CD4-positive, CD25-positive, alpha-beta regulatory T cell (primary cell): ENCODE measurements at regions not wholly inside any gene's neighbourhood (a gene's known extent, or its start where the extent isn't known, plus 50 kb on each side); places are given as distances from the start of the nearest gene placed in this dataset.
A peak's percentile ranks its signal among the peaks of the same experiment; 100 is the strongest.
"Not testable (repeated sequence)": the region's sequence is repeated elsewhere in the genome, so short reads cannot be mapped to it uniquely, and the experiment has no call there.

Experiments used
- ATAC-seq, 2 donors: fragments of 150-1000 bp; cut with Tn5 transposase; one replicate each; pipeline ENCODE4 v1.10.0; 2021; ENCODE audit warnings: low read depth in 2 of 2, moderate number of reproducible peaks in 2 of 2, moderate library complexity in 1 of 2
- DNase-seq, 3 donors: peaks; one replicate each; pipeline versions ENCODE4 v3.0.0 to v3.0.0-alpha.2; 2012 to 2022; ENCODE audit warnings: mixed read lengths in 1 of 3
- H3K27ac ChIP-seq: one replicate; pipeline ENCODE4 v1.7.0; 2013; ENCODE audit warnings: mild to moderate bottlenecking, low read length; ENCODE audit not compliant: insufficient read depth, poor library complexity, severe bottlenecking
- H3K27me3 ChIP-seq: one replicate; pipeline ENCODE4 v1.7.0; 2013; ENCODE audit warnings: low read length; ENCODE audit not compliant: control insufficient read depth, insufficient read depth
- H3K36me3 ChIP-seq: one replicate; pipeline ENCODE4 v1.7.0; 2013; ENCODE audit warnings: mild to moderate bottlenecking, low read length, moderate library complexity; ENCODE audit not compliant: control insufficient read depth, insufficient read depth
- H3K4me1 ChIP-seq: 2 replicates; pipeline ENCODE4 v1.7.0; 2013; ENCODE audit warnings: mild to moderate bottlenecking, low read length; ENCODE audit not compliant: insufficient read depth, control insufficient read depth, poor library complexity, severe bottlenecking
- H3K4me3 ChIP-seq: one replicate; pipeline ENCODE4 v1.7.0; 2013; ENCODE audit warnings: low read depth, mild to moderate bottlenecking, low read length, moderate library complexity
- H3K9me3 ChIP-seq, 2 experiments: 1 replicate in 1 of 2; 2 replicates in 1 of 2; pipeline ENCODE4 v1.7.0; 2013; ENCODE audit warnings: low read length in 2 of 2, mild to moderate bottlenecking in 1 of 2, moderate library complexity in 1 of 2; ENCODE audit not compliant: control insufficient read depth in 2 of 2
- H3K27ac Mint-ChIP-seq, 3 donors: one replicate each; pipeline ENCODE4 v1.8.0; 2020 to 2022; ENCODE audit warnings: mild to moderate bottlenecking in 3 of 3, mixed read lengths in 3 of 3, moderate library complexity in 2 of 3
- H3K27me3 Mint-ChIP-seq: one replicate; pipeline ENCODE4 v1.8.0; 2022; ENCODE audit warnings: mild to moderate bottlenecking, mixed read lengths
- H3K36me3 Mint-ChIP-seq: one replicate; pipeline ENCODE4 v1.8.0; 2020; ENCODE audit warnings: mixed read lengths
- H3K4me1 Mint-ChIP-seq, 4 donors: one replicate each; pipeline ENCODE4 v1.8.0; 2020 to 2022; ENCODE audit warnings: mixed read lengths in 4 of 4, mild to moderate bottlenecking in 1 of 4
- H3K4me3 Mint-ChIP-seq, 4 donors: one replicate each; pipeline ENCODE4 v1.8.0; 2020 to 2022; ENCODE audit warnings: mild to moderate bottlenecking in 4 of 4, mixed read lengths in 4 of 4, moderate library complexity in 3 of 4
- H3K9me3 Mint-ChIP-seq, 7 donors: one replicate each; pipeline ENCODE4 v1.8.0; 2020 to 2022; ENCODE audit warnings: mixed read lengths in 7 of 7, mild to moderate bottlenecking in 3 of 7, moderate library complexity in 2 of 7

DNA sequence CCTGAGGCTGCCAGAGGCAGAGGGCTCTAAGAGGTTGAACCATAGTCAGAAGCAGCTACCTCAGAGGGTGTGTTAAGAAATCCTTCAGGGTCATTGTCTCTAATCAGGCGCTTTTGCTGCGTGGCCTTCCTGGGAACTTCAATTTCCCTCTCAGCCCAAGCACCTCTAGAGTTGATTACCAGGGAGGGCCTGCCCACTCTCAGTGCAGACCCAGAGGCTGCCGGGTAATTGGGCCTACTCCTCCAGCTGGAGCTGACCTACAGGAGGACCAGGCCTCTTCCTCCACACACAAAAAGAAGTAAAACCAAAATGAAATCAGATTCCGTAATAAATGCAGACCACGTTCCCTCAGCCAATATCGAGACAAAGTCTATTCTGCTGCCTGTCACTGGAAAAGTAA lies 305.0 kb upstream of the CCL2 start:
- Histone ChIP-seq H3K27ac (no peak overlapping the region), H3K9me3 (no peaks in the 10 kb centered on the region), H3K4me3 (no peak overlapping the region), H3K4me1 (no peaks in the 10 kb centered on the region), H3K36me3 (no peaks in the 10 kb centered on the region), H3K27me3 (no peaks in the 10 kb centered on the region)
- Mint-ChIP-seq H3K4me3 (no peak overlapping the region), H3K9me3 (peaks cover 0 to 6% (median 0%) of the 10 kb centered on the region in 7 donors), H3K4me1 (no peaks in the 10 kb centered on the region), H3K36me3 (no peaks in the 10 kb centered on the region), H3K27ac (no peak overlapping the region), H3K27me3 (no peaks in the 10 kb centered on the region)
- DNase-seq = no peak
- ATAC-seq = no peak

GRCh38 chr17:33952425-33952824 lies 302.7 kb upstream of the CCL2 start:
- no peak overlapping the region for H3K27ac Mint-ChIP-seq

GRCh38 chr17:33954597-33954996 lies 300.5 kb upstream of the CCL2 start:
- H3K27ac Mint-ChIP-seq = no peak overlapping the region
- ATAC-seq = no peak

More at GRCh38 chr17:33952425-33952824, 302.7 kb upstream of the CCL2 start:
- no peaks in the 10 kb centered on the region for H3K4me1 Mint-ChIP-seq
- H3K36me3 Mint-ChIP-seq = no peaks in the 10 kb centered on the region
- H3K27me3 Mint-ChIP-seq = no peaks in the 10 kb centered on the region
- H3K27me3 ChIP-seq = no peaks in the 10 kb centered on the region
- H3K36me3 ChIP-seq = no peaks in the 10 kb centered on the region
- no peak overlapping the region for H3K27ac ChIP-seq
- H3K9me3 Mint-ChIP-seq = peaks cover 0 to 6% (median 0%) of the 10 kb centered on the region in 7 donors
- DNase-seq (no peak), ATAC-seq (no peak)
- H3K9me3 ChIP-seq = no peaks in the 10 kb centered on the region
- no peak overlapping the region for H3K4me3 Mint-ChIP-seq
- no peak overlapping the region for H3K4me3 ChIP-seq
- no peaks in the 10 kb centered on the region for H3K4me1 ChIP-seq

GRCh38 chr17:33955461-33955860 lies 299.6 kb upstream of the CCL2 start:
- peaks cover 0 to 9% (median 4%) of the 10 kb centered on the region in 7 donors for H3K9me3 Mint-ChIP-seq
- H3K27ac Mint-ChIP-seq = no peak overlapping the region

More at GRCh38 chr17:33954597-33954996, 300.5 kb upstream of the CCL2 start:
- no peaks in the 10 kb centered on the region for H3K27me3 Mint-ChIP-seq
- no peak for DNase-seq
- H3K4me1 Mint-ChIP-seq = no peaks in the 10 kb centered on the region
- Histone ChIP-seq H3K27ac (no peak overlapping the region), H3K36me3 (no peaks in the 10 kb centered on the region), H3K27me3 (no peaks in the 10 kb centered on the region), H3K4me3 (no peak overlapping the region), H3K9me3 (peaks cover 0 to 4% of the 10 kb centered on the region in 2 experiments), H3K4me1 (no peaks in the 10 kb centered on the region)
- H3K9me3 Mint-ChIP-seq = peaks cover 0 to 7% (median 4%) of the 10 kb centered on the region in 7 donors
- no peaks in the 10 kb centered on the region for H3K36me3 Mint-ChIP-seq
- no peak overlapping the region for H3K4me3 Mint-ChIP-seq

DNA sequence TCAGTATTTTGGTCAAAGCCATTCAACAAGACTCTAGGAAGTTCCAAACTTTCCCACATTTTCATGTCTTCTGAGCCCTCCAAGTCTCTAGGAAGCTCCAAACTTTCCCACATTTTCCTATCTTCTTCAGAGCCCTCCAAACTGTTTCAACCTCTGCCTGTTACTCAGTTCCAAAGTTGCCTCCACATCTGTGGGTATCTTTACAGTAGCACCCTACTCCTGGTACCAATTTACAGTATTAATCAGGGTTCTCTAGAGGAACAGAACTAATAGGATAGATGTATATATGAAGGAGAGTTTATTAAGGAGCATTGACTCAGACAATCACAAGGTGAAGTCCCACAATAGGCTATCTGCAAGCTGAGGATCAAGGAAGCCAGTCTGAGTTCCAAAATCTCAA lies 296.0 kb upstream of the CCL2 start:
- not testable (repeated sequence) for H3K27ac ChIP-seq, H3K27me3 Mint-ChIP-seq, H3K4me3 Mint-ChIP-seq, H3K4me1 Mint-ChIP-seq, H3K4me3 ChIP-seq, H3K36me3 ChIP-seq, ATAC-seq, H3K27ac Mint-ChIP-seq, H3K9me3 ChIP-seq, H3K4me1 ChIP-seq, DNase-seq, H3K36me3 Mint-ChIP-seq, H3K27me3 ChIP-seq
- peaks cover 0 to 15% (median 3%) of the 10 kb centered on the region in 7 donors for H3K9me3 Mint-ChIP-seq

More at GRCh38 chr17:33955461-33955860, 299.6 kb upstream of the CCL2 start:
- Histone ChIP-seq H3K27ac (no peak overlapping the region), H3K9me3 (peaks cover 0 to 4% of the 10 kb centered on the region in 2 experiments), H3K4me1 (no peaks in the 10 kb centered on the region), H3K27me3 (no peaks in the 10 kb centered on the region), H3K4me3 (no peak overlapping the region), H3K36me3 (no peaks in the 10 kb centered on the region)
- Mint-ChIP-seq H3K4me1 (no peaks in the 10 kb centered on the region), H3K36me3 (no peaks in the 10 kb centered on the region), H3K4me3 (no peak overlapping the region), H3K27me3 (peaks cover 2% of the 10 kb centered on the region)
- ATAC-seq (no peak), DNase-seq (no peak)

- no peak for ATAC-seq
- H3K4me3 Mint-ChIP-seq = no peak overlapping the region
Measured at GRCh38 chr17:33962857-33963655, 292.0 kb upstream of the CCL2 start.

GRCh38 chr17:33964344-33964979 lies 290.6 kb upstream of the CCL2 start:
- Mint-ChIP-seq H3K4me3 (peak overlapping the region in 3 of 4 donors; percentile 30 to 69 (median 47)), H3K27ac (peak overlapping the region in 2 of 3 donors; percentile 47 to 66), H3K4me1 (peaks cover 0 to 31% (median 12%) of the 10 kb centered on the region in 4 donors), H3K36me3 (no peaks in the 10 kb centered on the region), H3K27me3 (peaks cover 10% of the 10 kb centered on the region), H3K9me3 (peaks cover 0 to 12% (median 0%) of the 10 kb centered on the region in 7 donors)
- H3K9me3 ChIP-seq = no peaks in the 10 kb centered on the region
- peak in 2 of 3 donors; percentile 20 to 85 for DNase-seq
- ATAC-seq = peak; percentile 61 to 67
- peak overlapping the region; percentile 5 for H3K27ac ChIP-seq
- no peaks in the 10 kb centered on the region for H3K27me3 ChIP-seq
- H3K4me3 ChIP-seq = peak overlapping the region; percentile 57
- no peaks in the 10 kb centered on the region for H3K36me3 ChIP-seq
- H3K4me1 ChIP-seq = peaks cover 16% of the 10 kb centered on the region

More at GRCh38 chr17:33962857-33963655, 292.0 kb upstream of the CCL2 start:
- H3K9me3 Mint-ChIP-seq = peaks cover 0 to 12% (median 3%) of the 10 kb centered on the region in 7 donors
- no peaks in the 10 kb centered on the region for H3K36me3 Mint-ChIP-seq
- peaks cover 0 to 4% of the 10 kb centered on the region in 2 experiments for H3K9me3 ChIP-seq
- H3K4me1 ChIP-seq = peaks cover 4% of the 10 kb centered on the region
- no peaks in the 10 kb centered on the region for H3K36me3 ChIP-seq
- no peak overlapping the region for H3K4me3 ChIP-seq
- peaks cover 0 to 19% (median 6%) of the 10 kb centered on the region in 4 donors for H3K4me1 Mint-ChIP-seq
- H3K27ac ChIP-seq = no peak overlapping the region
- no peaks in the 10 kb centered on the region for H3K27me3 ChIP-seq
- DNase-seq = no peak
- H3K27ac Mint-ChIP-seq = no peak overlapping the region
- peaks cover 6% of the 10 kb centered on the region for H3K27me3 Mint-ChIP-seq
